ENCODE measurements at regions not wholly inside any gene's neighbourhood (a gene's known extent, or its start where the extent isn't known, plus 50 kb on each side); places are given as distances from the start of the nearest gene placed in this dataset.

DNA sequence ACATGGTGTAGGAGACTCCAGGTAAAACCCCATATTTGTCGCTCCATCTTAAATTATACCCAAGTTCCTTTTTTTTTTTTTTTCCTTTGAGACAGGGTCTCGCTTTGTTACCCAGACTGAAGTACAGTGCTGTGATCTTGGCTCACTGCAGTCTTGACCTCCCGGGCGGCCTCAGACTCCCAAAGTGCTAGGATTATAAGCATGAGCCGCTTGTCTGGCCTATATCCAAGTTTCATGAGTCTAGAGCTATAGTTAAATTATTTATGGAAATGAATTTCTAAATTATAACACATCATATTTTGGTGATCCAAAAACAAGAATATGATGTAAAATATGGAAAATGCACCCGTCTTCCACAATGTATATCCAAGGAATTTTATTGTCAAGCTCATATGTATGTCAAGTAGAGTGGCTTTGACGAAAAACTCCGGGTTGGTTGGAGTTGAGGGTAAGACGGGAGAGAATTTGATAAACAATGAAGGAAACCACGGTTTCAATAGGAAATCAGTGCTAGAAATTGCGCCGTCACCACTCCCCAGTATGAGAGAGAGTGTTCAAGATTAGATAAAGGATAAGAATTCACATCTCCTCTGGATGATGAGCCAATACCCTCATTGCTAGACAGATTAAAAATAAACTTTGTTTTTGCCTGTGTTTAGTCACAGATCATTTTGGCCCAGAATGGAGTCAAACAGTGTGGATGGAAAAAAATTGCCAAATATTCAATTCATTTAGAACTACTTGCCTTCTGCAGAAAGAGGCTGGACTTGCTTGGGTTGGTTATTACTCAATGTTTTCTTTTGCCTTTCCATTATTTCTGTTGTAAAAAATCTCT, 209.2 kb upstream of the NR2F2 start:
- H3K27ac Mint-ChIP-seq, result no peak overlapping the region
- H3K9me3 Mint-ChIP-seq, result no peaks in the 10 kb centered on the region
- peaks cover 9% of the 10 kb centered on the region for H3K4me1 Mint-ChIP-seq
- no peak overlapping the region for H3K4me3 Mint-ChIP-seq
- ATAC-seq, result no peak
- no peaks in the 10 kb centered on the region for H3F3A ChIP-seq (replicated peaks; ENCODE audit: low read depth)
- H3K4me1 ChIP-seq (ENCODE audit: insufficient read depth), result peaks cover 11% of the 10 kb centered on the region
- H3K9me2 ChIP-seq (ENCODE audit: insufficient read depth), result no peaks in the 10 kb centered on the region
- no peak overlapping the region for H3K27ac ChIP-seq (ENCODE audit: low read depth)
- no peaks in the 10 kb centered on the region for H4K20me1 ChIP-seq (replicated peaks; ENCODE audit: insufficient read depth)
- no peaks in the 10 kb centered on the region for H3K27me3 ChIP-seq (ENCODE audit: insufficient read depth)
- H3K4me2 ChIP-seq, result no peak overlapping the region
- no peak overlapping the region for H3K4me3 ChIP-seq
- H3K36me3 ChIP-seq (ENCODE audit: insufficient read depth), result no peaks in the 10 kb centered on the region
- TF ChIP-seq POLR2AphosphoS5 (IDR thresholded peaks at IDR 0.05; ENCODE audit: low read depth) (no peak), EZH2 (IDR thresholded peaks at IDR 0.05; ENCODE audit: low read depth, unreplicated experiment) (no peak), EZH2phosphoT487 (IDR thresholded peaks at IDR 0.05; ENCODE audit: unreplicated experiment) (no peak)
- no peak overlapping the region for H2AFZ ChIP-seq
- peaks cover 8% of the 10 kb centered on the region for H3K27me3 Mint-ChIP-seq (ENCODE audit: insufficient read depth, low read depth, poor library complexity)
- DNase-seq (ENCODE audit: low spot score), result no peak
- H3K36me3 Mint-ChIP-seq (ENCODE audit: low read depth), result no peaks in the 10 kb centered on the region
- H3K79me2 ChIP-seq (replicated peaks; ENCODE audit: insufficient read depth), result no peaks in the 10 kb centered on the region

DNA sequence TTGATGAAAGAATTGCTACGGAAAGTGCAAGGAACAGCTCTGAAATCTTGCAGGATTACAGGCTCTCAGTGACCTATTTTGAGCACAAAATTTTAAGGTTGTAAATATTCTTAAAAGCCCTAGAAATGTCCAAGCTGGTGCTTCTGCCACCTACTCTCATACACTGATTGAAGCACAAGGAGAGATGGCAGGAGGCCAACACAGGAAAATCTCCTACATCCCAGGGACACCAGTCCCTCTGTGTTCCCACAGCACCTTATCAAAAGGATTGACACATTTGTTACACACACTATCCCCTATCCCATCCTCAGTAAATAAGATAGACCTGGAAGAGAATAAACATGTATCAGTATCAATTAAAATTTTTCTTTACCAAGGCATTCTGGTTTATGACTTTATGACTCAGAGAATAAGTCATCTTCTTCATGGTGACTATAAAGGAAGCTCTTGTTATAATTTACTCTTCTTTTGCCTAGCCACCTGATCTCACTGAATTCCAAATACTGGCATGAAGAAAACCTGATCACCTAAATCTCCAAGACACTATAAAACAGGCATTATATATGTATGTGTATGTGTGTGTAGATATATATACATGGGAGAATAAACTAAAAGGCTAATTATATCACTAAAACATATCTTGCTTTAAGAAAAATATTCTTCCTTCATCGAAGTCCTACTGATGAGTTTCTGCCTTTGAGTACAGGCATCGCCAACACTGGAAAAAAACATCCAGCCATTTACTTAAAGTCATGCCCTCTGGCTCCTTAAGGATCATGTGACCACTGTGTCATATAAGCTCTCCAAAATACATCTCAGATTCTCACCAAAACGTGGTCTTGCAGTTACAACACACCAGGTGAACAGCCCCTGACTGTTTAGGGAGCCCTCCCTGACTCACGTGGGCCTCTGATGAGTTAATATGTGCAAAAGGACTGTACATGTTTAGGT, 208.1 kb upstream of the NR2F2 start:
- ATAC-seq (no peak), DNase-seq (ENCODE audit: low spot score) (no peak)
- Mint-ChIP-seq H3K4me1 (peaks cover 9% of the 10 kb centered on the region), H3K9me3 (no peaks in the 10 kb centered on the region), H3K27ac (no peak overlapping the region), H3K27me3 (ENCODE audit: insufficient read depth, low read depth, poor library complexity) (peaks cover 8% of the 10 kb centered on the region), H3K4me3 (no peak overlapping the region), H3K36me3 (ENCODE audit: low read depth) (no peaks in the 10 kb centered on the region)
- Histone ChIP-seq H3K79me2 (replicated peaks; ENCODE audit: insufficient read depth) (no peaks in the 10 kb centered on the region), H3K4me1 (ENCODE audit: insufficient read depth) (peaks cover 11% of the 10 kb centered on the region), H3F3A (replicated peaks; ENCODE audit: low read depth) (no peaks in the 10 kb centered on the region), H2AFZ (no peak overlapping the region), H3K36me3 (ENCODE audit: insufficient read depth) (no peaks in the 10 kb centered on the region), H3K4me3 (no peak overlapping the region), H3K4me2 (no peak overlapping the region), H3K27me3 (ENCODE audit: insufficient read depth) (no peaks in the 10 kb centered on the region), H3K27ac (ENCODE audit: low read depth) (no peak overlapping the region), H4K20me1 (replicated peaks; ENCODE audit: insufficient read depth) (no peaks in the 10 kb centered on the region), H3K9me2 (ENCODE audit: insufficient read depth) (no peaks in the 10 kb centered on the region)
- no peak for TF ChIP-seq STAT1 (IDR thresholded peaks at IDR 0.05; ENCODE audit: unreplicated experiment)
- TF ChIP-seq, protein P1, sequence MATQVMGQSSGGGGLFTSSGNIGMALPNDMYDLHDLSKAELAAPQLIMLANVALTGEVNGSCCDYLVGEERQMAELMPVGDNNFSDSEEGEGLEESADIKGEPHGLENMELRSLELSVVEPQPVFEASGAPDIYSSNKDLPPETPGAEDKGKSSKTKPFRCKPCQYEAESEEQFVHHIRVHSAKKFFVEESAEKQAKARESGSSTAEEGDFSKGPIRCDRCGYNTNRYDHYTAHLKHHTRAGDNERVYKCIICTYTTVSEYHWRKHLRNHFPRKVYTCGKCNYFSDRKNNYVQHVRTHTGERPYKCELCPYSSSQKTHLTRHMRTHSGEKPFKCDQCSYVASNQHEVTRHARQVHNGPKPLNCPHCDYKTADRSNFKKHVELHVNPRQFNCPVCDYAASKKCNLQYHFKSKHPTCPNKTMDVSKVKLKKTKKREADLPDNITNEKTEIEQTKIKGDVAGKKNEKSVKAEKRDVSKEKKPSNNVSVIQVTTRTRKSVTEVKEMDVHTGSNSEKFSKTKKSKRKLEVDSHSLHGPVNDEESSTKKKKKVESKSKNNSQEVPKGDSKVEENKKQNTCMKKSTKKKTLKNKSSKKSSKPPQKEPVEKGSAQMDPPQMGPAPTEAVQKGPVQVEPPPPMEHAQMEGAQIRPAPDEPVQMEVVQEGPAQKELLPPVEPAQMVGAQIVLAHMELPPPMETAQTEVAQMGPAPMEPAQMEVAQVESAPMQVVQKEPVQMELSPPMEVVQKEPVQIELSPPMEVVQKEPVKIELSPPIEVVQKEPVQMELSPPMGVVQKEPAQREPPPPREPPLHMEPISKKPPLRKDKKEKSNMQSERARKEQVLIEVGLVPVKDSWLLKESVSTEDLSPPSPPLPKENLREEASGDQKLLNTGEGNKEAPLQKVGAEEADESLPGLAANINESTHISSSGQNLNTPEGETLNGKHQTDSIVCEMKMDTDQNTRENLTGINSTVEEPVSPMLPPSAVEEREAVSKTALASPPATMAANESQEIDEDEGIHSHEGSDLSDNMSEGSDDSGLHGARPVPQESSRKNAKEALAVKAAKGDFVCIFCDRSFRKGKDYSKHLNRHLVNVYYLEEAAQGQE (IDR thresholded peaks at IDR 0.05; ENCODE audit: unreplicated experiment), result no peak
- TF ChIP-seq, protein P2, sequence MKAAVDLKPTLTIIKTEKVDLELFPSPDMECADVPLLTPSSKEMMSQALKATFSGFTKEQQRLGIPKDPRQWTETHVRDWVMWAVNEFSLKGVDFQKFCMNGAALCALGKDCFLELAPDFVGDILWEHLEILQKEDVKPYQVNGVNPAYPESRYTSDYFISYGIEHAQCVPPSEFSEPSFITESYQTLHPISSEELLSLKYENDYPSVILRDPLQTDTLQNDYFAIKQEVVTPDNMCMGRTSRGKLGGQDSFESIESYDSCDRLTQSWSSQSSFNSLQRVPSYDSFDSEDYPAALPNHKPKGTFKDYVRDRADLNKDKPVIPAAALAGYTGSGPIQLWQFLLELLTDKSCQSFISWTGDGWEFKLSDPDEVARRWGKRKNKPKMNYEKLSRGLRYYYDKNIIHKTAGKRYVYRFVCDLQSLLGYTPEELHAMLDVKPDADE (IDR thresholded peaks at IDR 0.05), result no peak
